HG02943 (cell line): ENCODE measurements at regions not wholly inside any gene's neighbourhood (a gene's known extent, or its start where the extent isn't known, plus 50 kb on each side); places are given as distances from the start of the nearest gene placed in this dataset.

Source experiments
- ATAC-seq: cut with Tn5 transposase; IDR thresholded peaks from one replicate; pipeline ENCODE4 v1.9.1; 2021; ENCODE audit warnings: mild to moderate bottlenecking, low read depth, moderate library complexity; ENCODE audit not compliant: unreplicated experiment

- no peak for ATAC-seq
Observed at GRCh38 chr4:177097291-177097690, 212.4 kb upstream of the NEIL3 start.

GRCh38 chr4:177099211-177099610 lies 210.5 kb upstream of the NEIL3 start:
- ATAC-seq = no peak

DNA sequence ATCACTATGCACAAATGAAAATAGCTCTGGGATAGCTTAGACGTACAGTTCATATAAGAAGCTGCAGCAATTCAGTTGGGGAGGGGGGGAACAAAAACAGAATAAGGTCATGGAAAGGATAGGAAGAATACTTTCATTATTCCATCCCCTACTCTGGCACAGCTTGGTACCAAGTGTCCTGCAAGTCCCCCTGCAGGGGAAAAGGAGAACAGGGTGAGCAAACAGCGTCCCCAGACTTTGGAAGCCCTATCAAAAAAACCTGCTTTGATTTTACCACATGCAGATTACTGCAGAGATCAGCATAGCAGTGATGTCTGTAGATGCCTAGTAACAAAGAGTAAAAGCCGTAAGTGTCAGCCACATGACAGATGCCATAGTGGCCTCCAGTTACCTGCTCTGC lies 209.4 kb upstream of the NEIL3 start:
- ATAC-seq = no peak

DNA sequence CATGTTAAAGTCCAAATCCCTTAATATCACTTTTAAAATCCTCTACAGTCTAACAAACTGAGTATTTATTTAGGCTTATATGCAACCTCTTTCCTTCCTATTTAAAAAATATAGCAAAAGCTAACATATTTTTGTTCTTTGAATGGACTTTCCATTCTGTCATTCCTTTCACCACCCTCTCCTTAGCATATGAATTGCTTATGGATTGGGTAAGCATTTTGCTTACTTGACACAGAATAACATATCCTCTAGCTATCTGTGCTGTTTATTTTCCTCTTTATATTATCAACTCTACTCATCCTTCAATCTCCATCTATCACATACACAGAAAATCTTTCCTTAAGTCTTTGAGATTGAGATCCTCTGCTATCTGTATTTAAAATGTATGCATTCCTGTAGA lies 206.1 kb upstream of the NEIL3 start:
- ATAC-seq = no peak

GRCh38 chr4:177105536-177105935 lies 204.1 kb upstream of the NEIL3 start:
- no peak for ATAC-seq

DNA sequence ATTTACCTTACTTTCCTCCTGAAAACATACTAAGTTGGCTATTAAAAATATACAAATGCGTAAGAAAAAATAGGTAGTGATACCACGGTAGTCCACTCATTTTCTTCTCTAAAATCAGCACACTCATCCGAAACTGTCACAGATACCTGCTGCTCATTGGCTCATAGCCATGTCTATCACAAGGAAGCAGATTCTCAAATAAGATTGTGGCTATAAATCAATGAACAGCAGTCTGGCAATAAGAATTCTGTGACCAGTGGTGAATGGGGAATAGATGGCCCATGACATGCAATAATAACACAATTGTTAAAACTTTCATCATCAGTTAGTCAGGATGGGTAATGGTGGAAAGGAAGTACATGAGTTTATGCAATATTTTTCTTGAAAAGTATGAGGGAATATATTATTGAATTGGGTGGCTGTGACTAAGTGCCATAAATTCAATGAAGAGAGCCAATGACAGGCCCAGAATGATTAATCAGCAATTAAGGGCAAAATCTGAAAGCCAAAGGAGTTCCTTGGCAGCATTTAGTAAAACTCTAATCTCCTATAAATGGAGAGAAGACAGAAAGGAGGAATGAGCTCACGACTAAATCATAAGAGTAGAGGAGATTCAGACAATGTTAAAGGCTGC lies 202.3 kb upstream of the NEIL3 start:
- no peak for ATAC-seq

DNA sequence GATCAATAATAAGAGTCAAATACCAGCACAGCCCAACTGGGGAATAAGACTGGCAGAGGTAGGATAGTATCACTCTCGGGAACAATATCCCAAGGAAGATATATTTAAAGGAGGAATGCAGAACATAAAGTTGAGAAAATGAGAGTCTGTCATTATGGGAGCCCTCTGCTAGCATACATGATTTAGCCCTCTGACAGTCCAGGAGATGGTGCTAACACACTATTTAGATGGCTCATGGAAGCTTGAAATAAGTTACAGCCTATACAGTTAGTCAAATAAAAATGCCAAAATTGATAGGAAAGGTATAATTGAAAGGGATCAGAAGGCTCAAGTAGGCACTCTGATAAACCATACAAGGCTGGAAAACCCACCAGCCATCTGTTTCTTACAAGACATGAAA lies 201.0 kb upstream of the NEIL3 start:
- ATAC-seq = no peak

GRCh38 chr4:177109769-177110168 lies 199.9 kb upstream of the NEIL3 start:
- no peak for ATAC-seq

DNA sequence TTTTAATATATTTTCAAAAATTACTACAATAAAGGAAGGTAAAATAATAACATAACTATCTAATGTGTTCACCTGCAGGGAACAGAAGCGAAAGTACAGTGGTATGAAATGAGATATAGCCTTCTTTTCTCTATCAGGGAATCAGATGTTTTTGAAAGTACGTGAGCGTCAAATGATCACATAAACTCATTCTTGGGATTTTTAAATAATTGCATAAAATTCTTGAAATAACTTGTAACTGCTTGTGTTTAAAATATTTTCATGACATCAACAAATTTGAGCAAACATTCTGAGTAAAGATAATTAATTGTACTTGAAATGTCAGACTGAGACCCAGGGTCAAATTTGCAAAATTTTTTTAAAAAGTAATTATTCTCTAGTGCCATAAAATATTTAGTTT lies 193.5 kb upstream of the NEIL3 start:
- ATAC-seq = no peak

DNA sequence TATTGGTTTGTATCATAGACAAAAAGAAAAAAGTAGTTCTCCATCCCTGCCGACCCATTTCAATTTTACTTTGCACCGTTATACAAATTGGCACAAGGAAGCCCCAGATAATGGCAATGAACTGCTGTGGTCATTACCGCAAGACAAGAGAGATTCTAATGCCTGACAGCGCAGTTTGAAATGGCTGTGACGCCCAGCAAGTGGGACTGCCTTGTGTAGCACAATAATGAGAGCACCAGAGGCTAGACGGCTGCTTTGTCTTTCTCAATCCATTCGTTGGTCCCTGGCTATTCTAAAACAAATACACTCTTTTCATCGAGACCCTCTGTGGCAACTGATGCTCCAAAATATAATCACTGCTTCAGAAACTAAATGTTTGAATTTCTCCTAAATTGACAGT lies 192.4 kb upstream of the NEIL3 start:
- no peak for ATAC-seq

GRCh38 chr4:177118596-177118995 lies 191.1 kb upstream of the NEIL3 start:
- no peak for ATAC-seq

GRCh38 chr4:177119021-177119471 lies 190.6 kb upstream of the NEIL3 start:
- no peak for ATAC-seq

- ATAC-seq = no peak
Observed at GRCh38 chr4:177119691-177120090, 190.0 kb upstream of the NEIL3 start.

DNA sequence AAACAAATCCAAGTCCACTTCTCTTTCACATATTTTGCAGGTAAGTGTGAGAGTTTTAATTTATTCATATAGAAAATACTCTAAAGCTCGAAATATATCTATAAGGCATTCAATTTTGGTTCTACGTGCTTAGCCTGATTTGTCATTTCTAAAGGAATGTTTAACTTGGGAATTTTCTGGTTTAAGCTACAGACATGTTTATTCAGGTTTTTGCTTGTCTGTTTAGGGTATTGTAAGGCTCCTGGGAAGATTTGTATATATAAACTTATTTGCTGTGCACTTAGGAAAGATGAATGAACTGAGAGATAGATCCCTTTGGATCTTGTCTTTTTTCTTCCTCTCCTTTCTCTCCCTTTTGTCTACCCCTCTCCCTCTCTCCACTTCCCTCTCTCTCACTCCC lies 185.9 kb upstream of the NEIL3 start:
- ATAC-seq = no peak

DNA sequence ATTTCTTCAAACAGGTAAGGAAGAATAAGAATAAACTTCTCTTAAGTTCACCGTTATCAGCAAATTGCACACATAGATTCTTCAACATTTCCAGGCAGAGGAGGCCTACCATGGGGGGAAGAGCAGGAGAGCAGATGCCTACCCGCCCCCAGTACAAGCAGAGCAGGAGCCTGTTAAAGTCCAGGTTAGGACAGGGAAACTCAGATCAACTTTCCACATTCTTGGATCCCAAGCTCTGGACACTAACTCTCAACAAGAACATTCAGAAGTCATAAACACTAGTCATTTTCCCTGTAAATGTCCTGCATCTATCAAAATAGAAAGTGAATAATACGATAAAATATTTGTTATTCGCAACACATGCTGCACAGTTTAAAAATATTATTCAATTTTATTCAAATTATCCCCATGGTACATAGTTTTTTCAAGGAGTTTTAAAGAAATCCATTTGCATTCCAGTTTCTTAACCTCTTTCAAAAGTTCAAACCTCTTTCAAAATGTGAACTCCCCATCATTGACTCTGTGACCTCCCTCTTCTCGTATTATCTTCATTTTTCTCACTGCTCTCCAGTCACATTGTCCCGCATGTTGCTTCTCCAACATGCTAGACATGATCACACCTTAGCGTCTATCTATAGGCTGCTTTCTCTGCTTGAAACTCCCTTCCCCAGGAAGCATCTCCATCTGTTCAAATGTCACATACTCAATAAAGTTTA lies 185.2 kb upstream of the NEIL3 start:
- no peak for ATAC-seq

- ATAC-seq = no peak
Observed at GRCh38 chr4:177125656-177126055, 184.0 kb upstream of the NEIL3 start.

DNA sequence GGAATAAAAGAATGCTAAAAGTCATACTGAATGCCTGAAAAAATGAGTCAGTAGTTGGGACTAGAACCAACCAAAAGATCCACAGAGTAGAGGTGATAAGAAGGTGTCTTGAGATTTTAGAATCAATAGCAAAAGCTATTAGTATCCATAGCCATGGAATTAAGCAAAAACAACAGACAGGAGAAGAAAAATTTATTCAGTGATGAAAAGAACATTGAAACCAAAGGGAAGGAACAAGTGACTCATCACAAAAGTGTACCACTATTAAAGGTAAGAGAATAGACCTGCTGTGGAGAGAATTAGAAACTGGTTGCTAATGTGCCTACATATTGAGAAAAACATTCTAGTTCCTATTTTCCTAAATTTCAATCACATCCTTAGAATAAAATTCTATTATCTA lies 182.0 kb upstream of the NEIL3 start:
- ATAC-seq = no peak

DNA sequence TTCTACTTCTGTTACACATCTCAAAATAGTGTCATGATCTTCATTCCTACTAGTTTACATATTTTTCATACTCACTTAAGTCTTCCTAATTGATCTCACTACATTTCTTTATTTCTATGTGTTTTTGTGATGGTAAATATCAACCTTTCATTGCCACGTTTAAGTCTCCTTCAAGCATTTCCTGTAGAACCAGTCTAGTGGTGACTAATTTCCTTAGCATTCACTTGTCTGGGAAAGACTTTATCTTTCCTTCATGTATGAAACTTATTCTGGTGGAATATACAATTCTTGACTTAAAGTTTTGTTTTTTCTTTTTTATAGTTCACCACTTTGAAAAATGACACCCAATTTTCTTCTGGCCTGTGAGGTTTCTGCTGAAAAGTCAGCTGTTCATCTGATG lies 181.4 kb upstream of the NEIL3 start:
- ATAC-seq = no peak

DNA sequence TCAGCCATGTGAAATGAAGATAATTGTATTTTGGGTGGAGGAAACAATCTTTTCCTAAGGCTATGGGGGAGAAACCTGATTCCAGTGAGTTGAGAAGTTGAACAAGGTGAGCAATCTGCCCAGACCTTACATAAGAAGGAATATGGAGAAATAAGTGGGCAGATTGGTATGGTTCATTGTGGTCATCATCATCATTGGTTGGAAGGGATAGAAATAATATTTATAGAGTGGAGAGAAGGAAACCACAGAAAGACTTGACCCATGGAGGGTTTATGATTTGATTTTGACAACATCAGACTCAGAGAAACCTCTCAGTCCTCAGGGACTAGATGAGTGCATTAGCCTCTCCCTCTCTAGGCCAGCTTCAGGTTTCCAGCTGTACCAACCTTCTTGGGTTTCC lies 177.9 kb upstream of the NEIL3 start:
- ATAC-seq = no peak

- no peak for ATAC-seq
Observed at GRCh38 chr4:177147668-177148067, 162.0 kb upstream of the NEIL3 start.

DNA sequence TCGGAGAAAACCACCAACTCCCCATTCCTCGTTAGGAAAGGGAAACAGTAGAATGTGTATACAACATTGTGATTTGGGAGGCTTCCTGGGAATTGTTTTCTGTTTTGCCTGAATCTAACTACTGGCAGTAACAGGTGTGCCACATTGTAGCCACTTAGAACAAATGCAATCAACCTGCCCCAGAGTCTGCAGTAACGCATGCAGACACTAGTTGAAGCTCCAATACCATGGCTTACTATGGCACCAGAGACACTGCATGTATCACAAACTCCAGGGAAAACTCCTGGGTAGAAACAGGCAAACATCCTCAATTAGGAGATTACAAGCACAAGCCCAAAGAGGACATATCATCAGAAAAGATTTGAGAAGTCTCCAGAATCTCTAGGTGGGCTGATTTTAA lies 154.2 kb upstream of the NEIL3 start:
- no peak for ATAC-seq

DNA sequence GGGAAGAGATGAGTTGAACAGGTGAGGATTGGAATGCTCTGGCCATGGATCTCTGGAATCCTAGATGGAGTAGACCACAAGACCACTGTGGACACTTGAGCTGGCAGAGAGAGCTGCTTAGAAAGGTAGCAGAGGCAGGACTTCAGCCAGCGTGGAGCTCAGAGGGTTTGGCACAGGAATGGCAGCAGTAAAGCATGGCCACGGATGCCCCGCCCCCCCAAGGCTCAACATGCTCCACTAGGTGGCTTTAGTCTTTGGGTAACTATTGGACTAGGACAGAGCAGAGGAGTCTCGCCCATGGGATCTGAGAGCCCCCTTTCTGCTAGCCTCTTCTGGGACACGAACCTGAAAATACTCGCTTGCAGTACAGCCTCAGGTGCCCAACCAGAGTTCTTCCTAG lies 150.1 kb upstream of the NEIL3 start:
- no peak for ATAC-seq
